ENCODE measurements at regions not wholly inside any gene's neighbourhood (a gene's known extent, or its start where the extent isn't known, plus 50 kb on each side); places are given as distances from the start of the nearest gene placed in this dataset.

GRCh38 chr7:156090988-156091387 is 278.7 kb upstream of the SHH start:
- no peak overlapping the region for H3K9ac ChIP-seq (ENCODE audit: low read length)
- no peaks in the 10 kb centered on the region for H3K27me3 ChIP-seq (ENCODE audit: control insufficient read depth, insufficient read depth, low read length)
- no peak overlapping the region for H3K4me3 ChIP-seq (ENCODE audit: low read length)
- no peak overlapping the region for H3K27ac ChIP-seq (ENCODE audit: low read depth, low read length)
- no peaks in the 10 kb centered on the region for H3K4me1 ChIP-seq (ENCODE audit: control insufficient read depth, insufficient read depth, low read length)
- H3K36me3 ChIP-seq (ENCODE audit: control insufficient read depth, insufficient read depth, low read length), result no peaks in the 10 kb centered on the region

DNA sequence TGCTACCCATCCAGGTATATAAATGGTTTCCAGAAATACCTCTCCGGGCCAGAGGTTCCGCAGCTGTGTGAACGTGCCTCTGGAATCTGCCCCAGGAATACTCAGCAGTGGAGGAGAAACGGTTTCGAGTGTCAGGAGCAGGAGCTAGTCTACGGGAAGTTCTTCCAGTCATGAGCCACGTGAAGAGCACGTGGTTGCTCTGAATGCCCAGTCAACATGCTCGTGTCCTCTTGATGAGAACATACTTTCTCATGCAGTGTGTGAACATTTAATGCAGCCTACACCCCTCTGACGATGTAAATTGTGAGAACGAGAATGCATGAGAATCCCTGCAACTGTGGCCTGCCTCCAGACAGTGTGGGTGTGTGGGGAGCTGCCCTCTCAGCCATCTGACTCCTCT is 277.0 kb upstream of the SHH start:
- no peaks in the 10 kb centered on the region for H3K27me3 ChIP-seq (ENCODE audit: control insufficient read depth, insufficient read depth, low read length)
- no peak overlapping the region for H3K9ac ChIP-seq (ENCODE audit: low read length)
- H3K36me3 ChIP-seq (ENCODE audit: control insufficient read depth, insufficient read depth, low read length), result no peaks in the 10 kb centered on the region
- H3K27ac ChIP-seq (ENCODE audit: low read depth, low read length), result no peak overlapping the region
- H3K4me3 ChIP-seq (ENCODE audit: low read length), result no peak overlapping the region
- H3K4me1 ChIP-seq (ENCODE audit: control insufficient read depth, insufficient read depth, low read length), result no peaks in the 10 kb centered on the region

- H3K4me3 ChIP-seq (ENCODE audit: low read length), result no peak overlapping the region
- no peak overlapping the region for H3K27ac ChIP-seq (ENCODE audit: low read depth, low read length)
- H3K36me3 ChIP-seq (ENCODE audit: control insufficient read depth, insufficient read depth, low read length), result no peaks in the 10 kb centered on the region
- no peaks in the 10 kb centered on the region for H3K27me3 ChIP-seq (ENCODE audit: control insufficient read depth, insufficient read depth, low read length)
- H3K9ac ChIP-seq (ENCODE audit: low read length), result no peak overlapping the region
- H3K4me1 ChIP-seq (ENCODE audit: control insufficient read depth, insufficient read depth, low read length), result no peaks in the 10 kb centered on the region
Measured at GRCh38 chr7:156088115-156088514, 275.9 kb upstream of the SHH start.

DNA sequence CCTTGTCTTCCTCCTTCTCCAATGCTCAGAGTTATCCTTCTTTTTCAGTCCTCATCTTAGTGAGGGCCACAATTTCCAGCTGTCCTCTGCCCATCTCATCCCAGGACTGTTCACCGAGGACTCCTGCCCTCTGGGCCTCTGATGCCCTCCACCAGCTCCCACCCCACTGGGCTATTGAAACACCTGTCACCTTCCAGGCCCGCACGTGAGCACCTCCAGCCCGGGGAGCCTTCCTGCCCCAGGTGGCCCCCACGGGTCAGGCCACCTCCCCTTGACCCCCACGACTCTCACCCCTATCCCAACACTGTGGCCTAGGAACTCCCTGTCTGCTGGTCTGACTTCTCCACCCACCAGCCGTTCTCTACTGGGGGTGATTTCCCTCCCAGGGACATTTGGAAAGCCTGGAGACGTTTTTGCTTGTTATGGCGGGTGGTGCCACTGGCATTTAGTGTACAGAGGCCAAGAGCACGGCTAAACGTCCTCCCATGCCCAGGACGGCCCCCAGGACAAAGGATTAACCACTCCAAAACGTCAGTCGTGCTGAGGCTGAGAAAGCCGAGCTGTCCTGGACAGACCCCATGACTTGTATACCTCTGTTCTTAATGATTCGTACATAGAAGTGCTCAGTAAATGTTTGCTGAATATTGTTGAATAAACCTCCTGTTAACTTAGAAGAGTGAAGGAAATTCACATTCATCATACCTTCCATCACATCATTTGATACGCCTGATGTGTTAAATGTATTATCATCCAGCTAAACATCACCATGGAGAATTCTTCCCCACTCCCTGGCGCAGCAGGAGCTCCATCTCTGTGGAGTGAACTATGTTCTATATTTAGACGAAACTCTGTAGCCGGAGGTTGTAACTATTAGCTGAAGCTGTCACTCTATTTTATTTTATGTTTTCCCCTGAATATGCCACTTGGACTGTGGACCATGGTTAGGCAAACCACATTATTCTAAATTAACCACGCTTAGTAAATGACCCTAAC is 270.1 kb upstream of the SHH start:
- H3K36me3 ChIP-seq (ENCODE audit: control insufficient read depth, insufficient read depth, low read length), result no peaks in the 10 kb centered on the region
- H3K4me3 ChIP-seq (ENCODE audit: low read length), result no peak overlapping the region
- H3K9ac ChIP-seq (ENCODE audit: low read length), result no peak overlapping the region
- H3K4me1 ChIP-seq (ENCODE audit: control insufficient read depth, insufficient read depth, low read length), result no peaks in the 10 kb centered on the region
- no peaks in the 10 kb centered on the region for H3K27me3 ChIP-seq (ENCODE audit: control insufficient read depth, insufficient read depth, low read length)
- H3K27ac ChIP-seq (ENCODE audit: low read depth, low read length), result no peak overlapping the region

- H3K27me3 ChIP-seq (ENCODE audit: control insufficient read depth, insufficient read depth, low read length), result no peaks in the 10 kb centered on the region
- H3K27ac ChIP-seq (ENCODE audit: low read depth, low read length), result no peak overlapping the region
- no peaks in the 10 kb centered on the region for H3K4me1 ChIP-seq (ENCODE audit: control insufficient read depth, insufficient read depth, low read length)
Measured at GRCh38 chr7:156080596-156080995, 268.3 kb upstream of the SHH start.

DNA sequence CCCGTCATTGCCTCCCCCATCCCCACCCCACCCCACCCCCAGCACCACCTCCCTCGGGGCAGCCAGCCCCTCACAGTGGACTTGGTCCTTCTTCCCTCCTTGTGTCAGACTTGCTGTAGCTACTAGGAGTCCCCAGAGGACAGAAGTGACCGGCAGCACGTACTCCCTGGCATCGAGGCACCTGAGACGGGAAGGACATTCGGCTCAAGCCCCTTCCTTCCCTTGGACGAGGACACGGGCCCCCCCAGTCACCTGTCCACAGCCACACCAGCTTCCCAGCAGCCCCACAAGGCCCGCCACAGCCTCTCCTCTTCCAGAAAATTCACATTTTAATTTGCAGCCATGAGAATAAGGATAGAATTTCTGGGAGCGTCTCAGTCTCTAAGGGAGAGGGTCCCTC is 267.8 kb upstream of the SHH start:
- Histone ChIP-seq H3K4me1 (ENCODE audit: control insufficient read depth, insufficient read depth, low read length) (no peaks in the 10 kb centered on the region), H3K9ac (ENCODE audit: low read length) (no peak overlapping the region), H3K4me3 (ENCODE audit: low read length) (no peak overlapping the region), H3K27ac (ENCODE audit: low read depth, low read length) (no peak overlapping the region), H3K27me3 (ENCODE audit: control insufficient read depth, insufficient read depth, low read length) (no peaks in the 10 kb centered on the region), H3K36me3 (ENCODE audit: control insufficient read depth, insufficient read depth, low read length) (no peaks in the 10 kb centered on the region)

More at GRCh38 chr7:156080596-156080995, 268.3 kb upstream of the SHH start:
- H3K36me3 ChIP-seq (ENCODE audit: control insufficient read depth, insufficient read depth, low read length), result no peaks in the 10 kb centered on the region
- H3K9ac ChIP-seq (ENCODE audit: low read length), result no peak overlapping the region
- H3K4me3 ChIP-seq (ENCODE audit: low read length), result no peak overlapping the region

GRCh38 chr7:156079156-156079555 is 266.9 kb upstream of the SHH start:
- Histone ChIP-seq H3K4me3 (ENCODE audit: low read length) (no peak overlapping the region), H3K27ac (ENCODE audit: low read depth, low read length) (no peak overlapping the region), H3K27me3 (ENCODE audit: control insufficient read depth, insufficient read depth, low read length) (no peaks in the 10 kb centered on the region), H3K36me3 (ENCODE audit: control insufficient read depth, insufficient read depth, low read length) (no peaks in the 10 kb centered on the region), H3K9ac (ENCODE audit: low read length) (no peak overlapping the region), H3K4me1 (ENCODE audit: control insufficient read depth, insufficient read depth, low read length) (no peaks in the 10 kb centered on the region)

GRCh38 chr7:156074982-156075615 is 262.8 kb upstream of the SHH start:
- no peaks in the 10 kb centered on the region for H3K36me3 ChIP-seq (ENCODE audit: control insufficient read depth, insufficient read depth, low read length)
- H3K4me1 ChIP-seq (ENCODE audit: control insufficient read depth, insufficient read depth, low read length), result no peaks in the 10 kb centered on the region
- no peaks in the 10 kb centered on the region for H3K27me3 ChIP-seq (ENCODE audit: control insufficient read depth, insufficient read depth, low read length)
- H3K9ac ChIP-seq (ENCODE audit: low read length), result no peak overlapping the region
- H3K27ac ChIP-seq (ENCODE audit: low read depth, low read length), result no peak overlapping the region
- no peak overlapping the region for H3K4me3 ChIP-seq (ENCODE audit: low read length)

GRCh38 chr7:156074084-156074483 is 261.8 kb upstream of the SHH start:
- Histone ChIP-seq H3K9ac (ENCODE audit: low read length) (no peak overlapping the region), H3K36me3 (ENCODE audit: control insufficient read depth, insufficient read depth, low read length) (no peaks in the 10 kb centered on the region), H3K27me3 (ENCODE audit: control insufficient read depth, insufficient read depth, low read length) (no peaks in the 10 kb centered on the region), H3K27ac (ENCODE audit: low read depth, low read length) (no peak overlapping the region), H3K4me3 (ENCODE audit: low read length) (no peak overlapping the region), H3K4me1 (ENCODE audit: control insufficient read depth, insufficient read depth, low read length) (no peaks in the 10 kb centered on the region)

DNA sequence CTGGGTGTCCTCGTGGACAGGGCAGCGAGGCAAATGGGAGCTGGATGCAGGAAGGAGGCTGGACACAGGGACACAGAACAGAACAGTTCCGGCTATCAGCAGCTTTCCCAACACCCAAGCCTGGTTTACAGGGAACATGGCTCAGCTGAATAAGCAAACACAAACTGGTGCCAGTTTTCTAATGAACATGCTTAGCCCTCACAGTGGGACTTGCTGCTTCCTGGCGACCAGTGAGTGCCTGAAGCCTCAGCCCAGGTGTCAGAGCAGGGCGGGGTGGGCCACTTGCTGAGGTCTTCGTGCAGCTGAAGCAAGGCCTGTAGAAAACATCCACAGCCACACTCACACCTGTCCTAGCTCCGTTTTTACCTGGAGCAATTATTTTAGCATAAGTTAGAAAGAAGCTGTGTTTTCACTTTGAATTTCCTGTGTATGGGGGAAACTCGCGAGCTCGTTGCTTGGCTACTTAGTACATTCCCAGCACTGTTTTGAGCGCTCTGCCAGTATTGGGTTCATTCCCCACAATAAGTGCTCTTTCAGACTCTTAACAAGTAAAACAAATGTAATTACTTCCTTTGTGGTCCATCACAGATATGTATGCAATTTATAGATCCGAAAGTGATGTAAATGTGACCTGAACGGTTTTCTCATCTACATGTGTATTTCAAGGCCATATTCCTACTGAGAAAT is 261.2 kb upstream of the SHH start:
- Histone ChIP-seq H3K4me3 (ENCODE audit: low read length) (no peak overlapping the region), H3K9ac (ENCODE audit: low read length) (no peak overlapping the region), H3K4me1 (ENCODE audit: control insufficient read depth, insufficient read depth, low read length) (no peaks in the 10 kb centered on the region), H3K36me3 (ENCODE audit: control insufficient read depth, insufficient read depth, low read length) (no peaks in the 10 kb centered on the region), H3K27me3 (ENCODE audit: control insufficient read depth, insufficient read depth, low read length) (no peaks in the 10 kb centered on the region), H3K27ac (ENCODE audit: low read depth, low read length) (no peak overlapping the region)

DNA sequence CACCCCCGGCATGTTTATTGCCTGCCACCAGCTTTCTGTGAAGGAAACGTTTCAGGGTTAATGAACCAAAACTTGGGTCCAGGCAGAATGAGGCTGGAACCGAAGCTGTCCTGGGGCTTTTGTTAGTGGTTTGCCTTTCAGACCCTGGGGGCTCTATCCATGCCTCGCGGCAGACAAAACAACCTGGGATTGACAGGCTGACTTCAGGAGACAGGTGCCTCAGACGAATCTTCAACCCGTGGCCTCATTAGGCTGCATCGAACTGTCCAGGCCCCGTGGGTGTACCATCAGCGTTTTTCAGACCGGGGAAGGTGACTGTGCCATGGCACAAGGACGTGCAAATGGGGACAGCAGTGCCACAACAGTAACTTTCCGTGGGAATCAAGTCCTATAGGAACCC is 259.3 kb upstream of the SHH start:
- H3K4me3 ChIP-seq (ENCODE audit: low read length), result no peak overlapping the region
- no peak overlapping the region for H3K27ac ChIP-seq (ENCODE audit: low read depth, low read length)
- H3K4me1 ChIP-seq (ENCODE audit: control insufficient read depth, insufficient read depth, low read length), result no peaks in the 10 kb centered on the region
- H3K36me3 ChIP-seq (ENCODE audit: control insufficient read depth, insufficient read depth, low read length), result no peaks in the 10 kb centered on the region
- no peaks in the 10 kb centered on the region for H3K27me3 ChIP-seq (ENCODE audit: control insufficient read depth, insufficient read depth, low read length)
- H3K9ac ChIP-seq (ENCODE audit: low read length), result no peak overlapping the region

- Histone ChIP-seq H3K27me3 (ENCODE audit: control insufficient read depth, insufficient read depth, low read length) (no peaks in the 10 kb centered on the region), H3K36me3 (ENCODE audit: control insufficient read depth, insufficient read depth, low read length) (no peaks in the 10 kb centered on the region), H3K4me1 (ENCODE audit: control insufficient read depth, insufficient read depth, low read length) (no peaks in the 10 kb centered on the region), H3K27ac (ENCODE audit: low read depth, low read length) (no peak overlapping the region), H3K4me3 (ENCODE audit: low read length) (no peak overlapping the region), H3K9ac (ENCODE audit: low read length) (no peak overlapping the region)
Measured at GRCh38 chr7:156069891-156070290, 257.6 kb upstream of the SHH start.

Data from rectal smooth muscle tissue (tissue), 1 donor.